ENCODE measurements at regions not wholly inside any gene's neighbourhood (a gene's known extent, or its start where the extent isn't known, plus 50 kb on each side); places are given as distances from the start of the nearest gene placed in this dataset.

DNA sequence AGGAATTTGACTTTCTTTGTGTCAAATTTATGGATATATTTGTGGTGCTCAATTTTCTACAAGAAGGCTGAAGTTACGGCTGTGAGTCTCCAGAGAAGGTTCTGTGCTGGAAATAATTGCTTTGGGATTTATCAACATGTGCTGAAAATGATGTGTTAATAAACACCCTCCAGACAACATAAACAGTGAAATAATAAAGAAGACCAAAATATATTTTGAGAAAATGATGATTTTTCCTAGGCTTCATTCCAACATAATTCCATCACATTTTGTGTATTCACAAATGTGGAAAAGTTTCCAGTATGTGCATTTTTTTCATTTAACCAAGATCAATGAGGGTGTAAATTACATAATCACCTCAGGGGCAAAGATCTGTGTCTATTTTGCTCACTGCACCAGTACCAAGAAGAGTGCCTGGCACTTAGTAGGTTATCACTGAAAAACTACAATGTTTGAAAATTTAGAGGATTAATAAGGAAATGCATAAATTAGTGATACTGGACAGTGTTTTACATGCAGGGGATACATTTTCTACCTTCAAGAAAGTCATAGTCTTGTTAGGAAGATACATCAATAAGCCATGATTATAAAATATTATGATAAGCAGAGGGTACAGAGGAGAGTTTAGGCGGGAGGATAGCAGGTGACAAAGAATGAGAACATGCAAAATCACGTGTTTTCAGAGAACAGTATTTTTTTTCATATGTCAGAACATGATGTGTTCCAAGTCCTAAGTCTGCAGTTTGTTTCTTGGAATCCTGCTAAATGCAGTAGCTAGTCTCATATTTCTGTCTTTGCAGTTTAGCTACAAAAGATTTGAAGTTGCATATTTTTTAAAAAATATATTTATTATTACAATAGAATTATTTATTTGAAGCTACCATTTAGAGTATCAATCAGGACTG, 127.6 kb upstream of the DLGAP1 start:
- Mint-ChIP-seq H3K9me3 (peaks cover 0 to 17% (median 8%) of the 10 kb centered on the region in 7 donors), H3K4me1 (no peaks in the 10 kb centered on the region), H3K27me3 (ENCODE audit: low read depth in 3 of 3) (no peaks in the 10 kb centered on the region), H3K4me3 (no peak overlapping the region), H3K36me3 (no peaks in the 10 kb centered on the region), H3K27ac (no peak overlapping the region)
- Histone ChIP-seq H3K4me1 (ENCODE audit: control insufficient read depth in 1 of 2, insufficient read depth in 2 of 2, low read length in 2 of 2) (no peaks in the 10 kb centered on the region), H3K27ac (ENCODE audit: low read depth in 1 of 2, low read length in 2 of 2) (no peak overlapping the region), H4K20me1 (ENCODE audit: insufficient read depth, low read length) (no peaks in the 10 kb centered on the region), H3K27me3 (ENCODE audit: control insufficient read depth in 2 of 2, insufficient read depth in 2 of 2, low read length in 2 of 2) (no peaks in the 10 kb centered on the region), H3K4me2 (replicated peaks; ENCODE audit: extremely low read depth, low read length, poor library complexity, severe bottlenecking) (no peak overlapping the region), H3K4me3 (replicated peaks in 1 of 3; ENCODE audit: low read depth in 2 of 3, low read length in 3 of 3) (no peak overlapping the region), H2AFZ (ENCODE audit: insufficient read depth, low read depth, low read length, poor library complexity, severe bottlenecking) (no peak overlapping the region), H3K9me3 (replicated peaks in 1 of 2; ENCODE audit: control insufficient read depth in 1 of 2, insufficient read depth in 1 of 2, low read length in 2 of 2) (peaks cover 12 to 33% of the 10 kb centered on the region in 2 donors), H3K9ac (ENCODE audit: insufficient read depth, low read length, poor library complexity, severe bottlenecking) (no peak overlapping the region), H3K79me2 (ENCODE audit: insufficient read depth, low read length) (no peaks in the 10 kb centered on the region), H3K36me3 (replicated peaks in 1 of 2; ENCODE audit: control insufficient read depth in 1 of 2, insufficient read depth in 2 of 2, low read length in 2 of 2) (no peaks in the 10 kb centered on the region)
- intact Hi-C loops (cut with micrococcal nuclease), result no loop called here
- TF ChIP-seq, protein P1, sequence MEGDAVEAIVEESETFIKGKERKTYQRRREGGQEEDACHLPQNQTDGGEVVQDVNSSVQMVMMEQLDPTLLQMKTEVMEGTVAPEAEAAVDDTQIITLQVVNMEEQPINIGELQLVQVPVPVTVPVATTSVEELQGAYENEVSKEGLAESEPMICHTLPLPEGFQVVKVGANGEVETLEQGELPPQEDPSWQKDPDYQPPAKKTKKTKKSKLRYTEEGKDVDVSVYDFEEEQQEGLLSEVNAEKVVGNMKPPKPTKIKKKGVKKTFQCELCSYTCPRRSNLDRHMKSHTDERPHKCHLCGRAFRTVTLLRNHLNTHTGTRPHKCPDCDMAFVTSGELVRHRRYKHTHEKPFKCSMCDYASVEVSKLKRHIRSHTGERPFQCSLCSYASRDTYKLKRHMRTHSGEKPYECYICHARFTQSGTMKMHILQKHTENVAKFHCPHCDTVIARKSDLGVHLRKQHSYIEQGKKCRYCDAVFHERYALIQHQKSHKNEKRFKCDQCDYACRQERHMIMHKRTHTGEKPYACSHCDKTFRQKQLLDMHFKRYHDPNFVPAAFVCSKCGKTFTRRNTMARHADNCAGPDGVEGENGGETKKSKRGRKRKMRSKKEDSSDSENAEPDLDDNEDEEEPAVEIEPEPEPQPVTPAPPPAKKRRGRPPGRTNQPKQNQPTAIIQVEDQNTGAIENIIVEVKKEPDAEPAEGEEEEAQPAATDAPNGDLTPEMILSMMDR (IDR thresholded peaks at IDR 0.05), result no peak
- 60% methylated on average over 1 of the region's 3 CpGs for WGBS (ENCODE audit: insufficient coverage)
- DNase-seq, result no peak

DNA sequence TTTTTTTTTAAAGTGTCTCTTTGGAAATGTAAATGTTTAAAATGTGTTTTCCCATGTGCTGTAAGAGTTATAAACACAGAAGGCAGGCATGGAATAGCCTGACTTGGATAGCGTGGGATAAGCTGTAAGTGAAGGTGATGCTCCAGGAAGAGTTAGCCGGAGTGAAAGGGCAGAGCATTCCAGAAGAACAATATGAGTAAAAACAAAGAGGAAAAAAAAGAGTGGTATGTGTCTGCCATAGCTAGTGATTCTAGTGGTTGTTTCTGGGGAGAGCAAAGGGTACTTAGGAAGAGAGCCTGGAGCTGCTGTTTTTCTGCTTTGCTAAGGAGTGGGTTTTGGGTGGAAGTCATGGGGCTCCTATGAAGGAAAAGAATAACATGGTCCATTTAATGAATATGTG, 126.9 kb upstream of the DLGAP1 start:
- WGBS (ENCODE audit: insufficient coverage), result 93% methylated on average over 2 of the region's 2 CpGs
- H3K27me3 ChIP-seq (ENCODE audit: control insufficient read depth in 2 of 2, insufficient read depth in 2 of 2, low read length in 2 of 2), result no peaks in the 10 kb centered on the region

More for the DNA sequence above, 126.9 kb upstream of the DLGAP1 start:
- H3K9me3 ChIP-seq (replicated peaks in 1 of 2; ENCODE audit: control insufficient read depth in 1 of 2, insufficient read depth in 1 of 2, low read length in 2 of 2), result peaks cover 14 to 35% of the 10 kb centered on the region in 2 donors
- no peak overlapping the region for H3K4me3 ChIP-seq (replicated peaks in 1 of 3; ENCODE audit: low read depth in 2 of 3, low read length in 3 of 3)
- Mint-ChIP-seq H3K27ac (no peak overlapping the region), H3K4me1 (no peaks in the 10 kb centered on the region), H3K36me3 (no peaks in the 10 kb centered on the region), H3K9me3 (peaks cover 0 to 22% (median 12%) of the 10 kb centered on the region in 7 donors), H3K4me3 (no peak overlapping the region), H3K27me3 (ENCODE audit: low read depth in 3 of 3) (peaks cover 0 to 3% (median 0%) of the 10 kb centered on the region in 3 donors)
- no peak overlapping the region for H3K9ac ChIP-seq (ENCODE audit: insufficient read depth, low read length, poor library complexity, severe bottlenecking)
- no peak overlapping the region for H3K4me2 ChIP-seq (replicated peaks; ENCODE audit: extremely low read depth, low read length, poor library complexity, severe bottlenecking)
- no peaks in the 10 kb centered on the region for H3K36me3 ChIP-seq (replicated peaks in 1 of 2; ENCODE audit: control insufficient read depth in 1 of 2, insufficient read depth in 2 of 2, low read length in 2 of 2)
- TF ChIP-seq, protein P1 (IDR thresholded peaks at IDR 0.05), result no peak
- intact Hi-C loops (cut with micrococcal nuclease), result no loop called here
- H2AFZ ChIP-seq (ENCODE audit: insufficient read depth, low read depth, low read length, poor library complexity, severe bottlenecking), result no peak overlapping the region
- no peak overlapping the region for H3K27ac ChIP-seq (ENCODE audit: low read depth in 1 of 2, low read length in 2 of 2)
- no peaks in the 10 kb centered on the region for H3K79me2 ChIP-seq (ENCODE audit: insufficient read depth, low read length)
- H4K20me1 ChIP-seq (ENCODE audit: insufficient read depth, low read length), result no peaks in the 10 kb centered on the region
- H3K4me1 ChIP-seq (ENCODE audit: control insufficient read depth in 1 of 2, insufficient read depth in 2 of 2, low read length in 2 of 2), result no peaks in the 10 kb centered on the region
- no peak for DNase-seq
